GM23338 (cell line): ENCODE measurements at regions not wholly inside any gene's neighbourhood (a gene's known extent, or its start where the extent isn't known, plus 50 kb on each side); places are given as distances from the start of the nearest gene placed in this dataset.

Experiments
- ATAC-seq: fragments of 200-7000 bp; cut with Tn5 transposase; 3 replicates; pipeline ENCODE4 v1.9.1; 2020
- DNase-seq: peaks from one replicate; pipeline ENCODE4 v3.0.0-alpha.2; 2015; ENCODE audit warnings: low spot score
- H2AFZ ChIP-seq: fragments of 200-600 bp; sonication (generic); 2 replicates; pipeline ENCODE4 v1.8.0; 2016; ENCODE audit warnings: antibody characterized with exemption, mild to moderate bottlenecking, moderate library complexity
- H3F3A ChIP-seq: fragments of 200-600 bp; sonication (generic); replicated peaks from 2 replicates; pipeline ENCODE4 v1.8.0; 2017; ENCODE audit warnings: antibody characterized with exemption, mixed run types, low read depth
- H3K27ac ChIP-seq: fragments of 200-600 bp; sonication (generic); 2 replicates; pipeline ENCODE4 v1.6.1; 2016; ENCODE audit warnings: low read depth
- H3K27me3 ChIP-seq: fragments of 200-600 bp; sonication (generic); 2 replicates; pipeline ENCODE4 v1.8.0; 2016; ENCODE audit warnings: mild to moderate bottlenecking, mixed run types, moderate library complexity; ENCODE audit not compliant: insufficient read depth
- H3K36me3 ChIP-seq: fragments of 200-600 bp; sonication (generic); 2 replicates; pipeline ENCODE4 v1.8.0; 2016; ENCODE audit warnings: mild to moderate bottlenecking; ENCODE audit not compliant: insufficient read depth
- H3K4me1 ChIP-seq: fragments of 200-600 bp; sonication (generic); 2 replicates; pipeline ENCODE4 v1.8.0; 2016; ENCODE audit warnings: mild to moderate bottlenecking, moderate library complexity; ENCODE audit not compliant: insufficient read depth
- H3K4me2 ChIP-seq: fragments of 200-600 bp; sonication (generic); 2 replicates; pipeline ENCODE4 v1.7.1; 2017; ENCODE audit warnings: mixed run types
- H3K4me3 ChIP-seq: fragments of 200-600 bp; sonication (generic); 2 replicates; pipeline ENCODE4 v1.6.1; 2016; ENCODE audit warnings: mixed run types
- H3K79me2 ChIP-seq: fragments of 200-600 bp; sonication (generic); replicated peaks from 2 replicates; pipeline ENCODE4 v1.8.0; 2017; ENCODE audit warnings: mild to moderate bottlenecking; ENCODE audit not compliant: insufficient read depth
- H3K9me2 ChIP-seq: fragments of 200-600 bp; sonication (generic); 2 replicates; pipeline ENCODE4 v1.8.0; 2017; ENCODE audit not compliant: insufficient read depth
- H4K20me1 ChIP-seq: fragments of 200-600 bp; sonication (generic); replicated peaks from 2 replicates; pipeline ENCODE4 v1.8.0; 2017; ENCODE audit warnings: mild to moderate bottlenecking; ENCODE audit not compliant: insufficient read depth
- H3K27ac Mint-ChIP-seq: 2 replicates; pipeline ENCODE4 v1.8.0; 2020; ENCODE audit warnings: inconsistent platforms, mild to moderate bottlenecking, moderate library complexity, mixed read lengths
- H3K27me3 Mint-ChIP-seq: 3 replicates; pipeline ENCODE4 v1.8.0; 2022; ENCODE audit warnings: low read depth, mild to moderate bottlenecking, moderate library complexity, mixed read lengths, inconsistent platforms; ENCODE audit not compliant: insufficient read depth, poor library complexity
- H3K36me3 Mint-ChIP-seq: 3 replicates; pipeline ENCODE4 v1.8.0; 2021; ENCODE audit warnings: low read depth, mild to moderate bottlenecking, inconsistent platforms, moderate library complexity, mixed read lengths
- H3K4me1 Mint-ChIP-seq: 3 replicates; pipeline ENCODE4 v1.8.0; 2020; ENCODE audit warnings: mild to moderate bottlenecking, inconsistent platforms, mixed read lengths
- H3K4me3 Mint-ChIP-seq: 3 replicates; pipeline ENCODE4 v1.8.0; 2021; ENCODE audit warnings: moderate library complexity, mild to moderate bottlenecking, inconsistent platforms, mixed read lengths
- H3K9me3 Mint-ChIP-seq: 3 replicates; pipeline ENCODE4 v1.8.0; 2020; ENCODE audit warnings: moderate library complexity, mild to moderate bottlenecking, inconsistent platforms, mixed read lengths
- EZH2 ChIP-seq: fragments of 200-600 bp; sonication (generic); IDR thresholded peaks from one replicate; pipeline ENCODE4 v1.8.0; 2017; ENCODE audit warnings: antibody characterized with exemption, mild to moderate bottlenecking, low read depth; ENCODE audit not compliant: unreplicated experiment
- EZH2phosphoT487 ChIP-seq: fragments of 200-600 bp; sonication (generic); IDR thresholded peaks from one replicate; pipeline ENCODE4 v1.8.1; 2018; ENCODE audit warnings: antibody characterized with exemption; ENCODE audit not compliant: unreplicated experiment
- JUNB ChIP-seq: IDR thresholded peaks from one replicate; pipeline ENCODE4 v1.6.1; 2016; ENCODE audit warnings: antibody characterized with exemption; ENCODE audit not compliant: unreplicated experiment
- POLR2AphosphoS5 ChIP-seq: IDR thresholded peaks from 2 replicates; pipeline ENCODE4 v1.6.1; 2016; ENCODE audit warnings: antibody characterized with exemption, low read depth
- STAT1 ChIP-seq: IDR thresholded peaks from one replicate; pipeline ENCODE4 v1.6.1; 2016; ENCODE audit warnings: antibody characterized with exemption; ENCODE audit not compliant: unreplicated experiment
- ZNF114 ChIP-seq: fragments of 250-450 bp; sonication (Bioruptor Pico); IDR thresholded peaks from 2 replicates; pipeline ENCODE4 v1.5.0; 2020; ENCODE audit warnings: mild to moderate bottlenecking, moderate library complexity
- TF ChIP-seq, protein P1 (sequence below), 2 experiments: fragments of 200-600 bp in 1 of 2; sonication (generic) in 1 of 2; conservative IDR thresholded peaks; 2 replicates each; pipeline versions ENCODE4 v1.5.1 to v1.6.1; 2016 to 2017; ENCODE audit warnings: antibody characterized with exemption in 2 of 2, low read depth in 2 of 2, mild to moderate bottlenecking in 2 of 2, moderate library complexity in 1 of 2
- TF ChIP-seq, protein P2 (sequence below): fragments of 250-450 bp; sonication (Bioruptor Pico); IDR thresholded peaks from 2 replicates; pipeline ENCODE4 v1.5.0; 2020; ENCODE audit warnings: mild to moderate bottlenecking, moderate library complexity
- TF ChIP-seq, protein P3 (sequence below): IDR thresholded peaks from 2 replicates; pipeline ENCODE4 v1.6.1; 2016; ENCODE audit warnings: antibody characterized with exemption

DNA sequence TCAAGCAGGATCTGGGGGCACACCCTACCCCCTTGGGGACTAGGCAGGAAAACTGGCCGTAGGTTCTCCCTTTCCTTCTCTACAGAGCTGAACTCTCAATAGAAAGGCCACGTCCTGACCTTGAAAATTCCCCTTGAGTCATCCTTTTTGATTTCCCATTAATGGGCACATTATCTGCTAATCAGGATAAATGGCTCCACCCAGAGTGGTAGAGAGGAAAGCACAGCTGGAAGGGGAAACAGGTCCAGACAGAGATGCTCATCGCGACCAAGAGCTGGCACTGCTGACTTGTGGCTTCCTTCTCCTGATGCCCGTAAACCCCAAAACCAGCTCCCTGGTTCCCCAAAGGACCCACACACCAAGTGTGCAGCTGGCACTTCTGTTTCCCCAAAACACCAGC lies 206.5 kb upstream of the CDH5 start:
- Histone ChIP-seq H2AFZ (no peak overlapping the region), H3K4me1 (no peaks in the 10 kb centered on the region), H3K36me3 (no peaks in the 10 kb centered on the region), H3K27ac (no peak overlapping the region), H3K4me3 (no peak overlapping the region), H3K9me2 (0 out of 2 replicates have a peak, but pooled peaks cover 2% of the 10 kb centered on the region), H3F3A (no peaks in the 10 kb centered on the region), H3K79me2 (no peaks in the 10 kb centered on the region), H3K4me2 (no peak overlapping the region), H3K27me3 (no peaks in the 10 kb centered on the region), H4K20me1 (no peaks in the 10 kb centered on the region)
- no peak overlapping the region for H3K27ac Mint-ChIP-seq
- DNase-seq (no peak), ATAC-seq (no peak)
- no peaks in the 10 kb centered on the region for H3K36me3 Mint-ChIP-seq
- H3K4me1 Mint-ChIP-seq = peaks cover 4% of the 10 kb centered on the region; the same call in 2 of the 3 replicates
- TF ChIP-seq EZH2 (no peak), STAT1 (no peak), ZNF114 (CRISPR knock-in tag) (no peak), EZH2phosphoT487 (no peak)
- TF ChIP-seq, protein P1, sequence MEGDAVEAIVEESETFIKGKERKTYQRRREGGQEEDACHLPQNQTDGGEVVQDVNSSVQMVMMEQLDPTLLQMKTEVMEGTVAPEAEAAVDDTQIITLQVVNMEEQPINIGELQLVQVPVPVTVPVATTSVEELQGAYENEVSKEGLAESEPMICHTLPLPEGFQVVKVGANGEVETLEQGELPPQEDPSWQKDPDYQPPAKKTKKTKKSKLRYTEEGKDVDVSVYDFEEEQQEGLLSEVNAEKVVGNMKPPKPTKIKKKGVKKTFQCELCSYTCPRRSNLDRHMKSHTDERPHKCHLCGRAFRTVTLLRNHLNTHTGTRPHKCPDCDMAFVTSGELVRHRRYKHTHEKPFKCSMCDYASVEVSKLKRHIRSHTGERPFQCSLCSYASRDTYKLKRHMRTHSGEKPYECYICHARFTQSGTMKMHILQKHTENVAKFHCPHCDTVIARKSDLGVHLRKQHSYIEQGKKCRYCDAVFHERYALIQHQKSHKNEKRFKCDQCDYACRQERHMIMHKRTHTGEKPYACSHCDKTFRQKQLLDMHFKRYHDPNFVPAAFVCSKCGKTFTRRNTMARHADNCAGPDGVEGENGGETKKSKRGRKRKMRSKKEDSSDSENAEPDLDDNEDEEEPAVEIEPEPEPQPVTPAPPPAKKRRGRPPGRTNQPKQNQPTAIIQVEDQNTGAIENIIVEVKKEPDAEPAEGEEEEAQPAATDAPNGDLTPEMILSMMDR (conservative IDR thresholded peaks at IDR 0.05; ENCODE audit: low read depth in 2 of 2) = peak in 1 of 2 experiments; percentile 28; a peak in 2 of 4 replicates
- H3K27me3 Mint-ChIP-seq = peaks cover 12% of the 10 kb centered on the region
- no peak overlapping the region for H3K4me3 Mint-ChIP-seq
- H3K9me3 Mint-ChIP-seq = no peaks in the 10 kb centered on the region

DNA sequence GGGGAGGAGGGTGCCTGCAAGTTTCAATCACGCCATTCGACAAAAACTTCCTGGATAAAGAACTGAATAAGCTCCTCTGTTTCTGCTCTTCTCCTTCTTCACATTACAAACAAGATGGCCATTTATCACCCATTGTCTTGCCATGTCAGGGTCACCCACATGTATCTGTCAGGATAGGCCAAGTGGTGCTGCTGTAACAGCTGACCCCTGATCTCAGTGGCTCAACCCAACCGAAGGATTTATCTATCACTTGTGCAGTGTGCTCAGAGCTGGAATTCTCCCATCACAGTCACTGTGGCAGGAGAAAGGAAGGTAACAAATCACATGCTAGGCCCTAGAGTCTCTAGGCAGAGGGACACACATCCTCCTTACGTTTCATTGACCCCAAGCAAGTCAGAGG lies 210.0 kb upstream of the CDH5 start:
- DNase-seq = no peak

More for the DNA sequence above, 210.0 kb upstream of the CDH5 start:
- no peaks in the 10 kb centered on the region for H3K9me3 Mint-ChIP-seq
- no peaks in the 10 kb centered on the region for H3K4me1 ChIP-seq
- H3K27me3 ChIP-seq = no peaks in the 10 kb centered on the region
- no peak overlapping the region for H3K27ac ChIP-seq
- H3K4me1 Mint-ChIP-seq = peaks cover 4% of the 10 kb centered on the region; the same call in 2 of the 3 replicates
- no peak for ATAC-seq
- H3K9me2 ChIP-seq = 0 out of 2 replicates have a peak, but pooled peaks cover 2% of the 10 kb centered on the region
- no peaks in the 10 kb centered on the region for H4K20me1 ChIP-seq
- TF ChIP-seq EZH2 (no peak), STAT1 (no peak), POLR2AphosphoS5 (no peak), ZNF114 (CRISPR knock-in tag) (no peak), JUNB (no peak), EZH2phosphoT487 (no peak)
- TF ChIP-seq, protein P2, sequence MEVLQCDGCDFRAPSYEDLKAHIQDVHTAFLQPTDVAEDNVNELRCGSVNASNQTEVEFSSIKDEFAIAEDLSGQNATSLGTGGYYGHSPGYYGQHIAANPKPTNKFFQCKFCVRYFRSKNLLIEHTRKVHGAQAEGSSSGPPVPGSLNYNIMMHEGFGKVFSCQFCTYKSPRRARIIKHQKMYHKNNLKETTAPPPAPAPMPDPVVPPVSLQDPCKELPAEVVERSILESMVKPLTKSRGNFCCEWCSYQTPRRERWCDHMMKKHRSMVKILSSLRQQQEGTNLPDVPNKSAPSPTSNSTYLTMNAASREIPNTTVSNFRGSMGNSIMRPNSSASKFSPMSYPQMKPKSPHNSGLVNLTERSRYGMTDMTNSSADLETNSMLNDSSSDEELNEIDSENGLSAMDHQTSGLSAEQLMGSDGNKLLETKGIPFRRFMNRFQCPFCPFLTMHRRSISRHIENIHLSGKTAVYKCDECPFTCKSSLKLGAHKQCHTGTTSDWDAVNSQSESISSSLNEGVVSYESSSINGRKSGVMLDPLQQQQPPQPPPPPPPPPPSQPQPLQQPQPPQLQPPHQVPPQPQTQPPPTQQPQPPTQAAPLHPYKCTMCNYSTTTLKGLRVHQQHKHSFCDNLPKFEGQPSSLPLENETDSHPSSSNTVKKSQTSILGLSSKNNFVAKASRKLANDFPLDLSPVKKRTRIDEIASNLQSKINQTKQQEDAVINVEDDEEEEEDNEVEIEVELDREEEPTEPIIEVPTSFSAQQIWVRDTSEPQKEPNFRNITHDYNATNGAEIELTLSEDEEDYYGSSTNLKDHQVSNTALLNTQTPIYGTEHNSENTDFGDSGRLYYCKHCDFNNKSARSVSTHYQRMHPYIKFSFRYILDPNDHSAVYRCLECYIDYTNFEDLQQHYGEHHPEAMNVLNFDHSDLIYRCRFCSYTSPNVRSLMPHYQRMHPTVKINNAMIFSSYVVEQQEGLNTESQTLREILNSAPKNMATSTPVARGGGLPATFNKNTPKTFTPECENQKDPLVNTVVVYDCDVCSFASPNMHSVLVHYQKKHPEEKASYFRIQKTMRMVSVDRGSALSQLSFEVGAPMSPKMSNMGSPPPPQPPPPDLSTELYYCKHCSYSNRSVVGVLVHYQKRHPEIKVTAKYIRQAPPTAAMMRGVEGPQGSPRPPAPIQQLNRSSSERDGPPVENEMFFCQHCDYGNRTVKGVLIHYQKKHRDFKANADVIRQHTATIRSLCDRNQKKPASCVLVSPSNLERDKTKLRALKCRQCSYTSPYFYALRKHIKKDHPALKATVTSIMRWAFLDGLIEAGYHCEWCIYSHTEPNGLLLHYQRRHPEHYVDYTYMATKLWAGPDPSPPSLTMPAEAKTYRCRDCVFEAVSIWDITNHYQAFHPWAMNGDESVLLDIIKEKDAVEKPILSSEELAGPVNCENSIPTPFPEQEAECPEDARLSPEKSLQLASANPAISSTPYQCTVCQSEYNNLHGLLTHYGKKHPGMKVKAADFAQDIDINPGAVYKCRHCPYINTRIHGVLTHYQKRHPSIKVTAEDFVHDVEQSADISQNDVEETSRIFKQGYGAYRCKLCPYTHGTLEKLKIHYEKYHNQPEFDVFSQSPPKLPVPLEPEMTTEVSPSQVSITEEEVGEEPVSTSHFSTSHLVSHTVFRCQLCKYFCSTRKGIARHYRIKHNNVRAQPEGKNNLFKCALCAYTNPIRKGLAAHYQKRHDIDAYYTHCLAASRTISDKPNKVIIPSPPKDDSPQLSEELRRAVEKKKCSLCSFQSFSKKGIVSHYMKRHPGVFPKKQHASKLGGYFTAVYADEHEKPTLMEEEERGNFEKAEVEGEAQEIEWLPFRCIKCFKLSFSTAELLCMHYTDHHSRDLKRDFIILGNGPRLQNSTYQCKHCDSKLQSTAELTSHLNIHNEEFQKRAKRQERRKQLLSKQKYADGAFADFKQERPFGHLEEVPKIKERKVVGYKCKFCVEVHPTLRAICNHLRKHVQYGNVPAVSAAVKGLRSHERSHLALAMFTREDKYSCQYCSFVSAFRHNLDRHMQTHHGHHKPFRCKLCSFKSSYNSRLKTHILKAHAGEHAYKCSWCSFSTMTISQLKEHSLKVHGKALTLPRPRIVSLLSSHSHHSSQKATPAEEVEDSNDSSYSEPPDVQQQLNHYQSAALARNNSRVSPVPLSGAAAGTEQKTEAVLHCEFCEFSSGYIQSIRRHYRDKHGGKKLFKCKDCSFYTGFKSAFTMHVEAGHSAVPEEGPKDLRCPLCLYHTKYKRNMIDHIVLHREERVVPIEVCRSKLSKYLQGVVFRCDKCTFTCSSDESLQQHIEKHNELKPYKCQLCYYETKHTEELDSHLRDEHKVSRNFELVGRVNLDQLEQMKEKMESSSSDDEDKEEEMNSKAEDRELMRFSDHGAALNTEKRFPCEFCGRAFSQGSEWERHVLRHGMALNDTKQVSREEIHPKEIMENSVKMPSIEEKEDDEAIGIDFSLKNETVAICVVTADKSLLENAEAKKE (CRISPR knock-in tag) = no peak
- TF ChIP-seq, protein P1 (conservative IDR thresholded peaks at IDR 0.05; ENCODE audit: low read depth in 2 of 2) = no peak
- TF ChIP-seq, protein P3, sequence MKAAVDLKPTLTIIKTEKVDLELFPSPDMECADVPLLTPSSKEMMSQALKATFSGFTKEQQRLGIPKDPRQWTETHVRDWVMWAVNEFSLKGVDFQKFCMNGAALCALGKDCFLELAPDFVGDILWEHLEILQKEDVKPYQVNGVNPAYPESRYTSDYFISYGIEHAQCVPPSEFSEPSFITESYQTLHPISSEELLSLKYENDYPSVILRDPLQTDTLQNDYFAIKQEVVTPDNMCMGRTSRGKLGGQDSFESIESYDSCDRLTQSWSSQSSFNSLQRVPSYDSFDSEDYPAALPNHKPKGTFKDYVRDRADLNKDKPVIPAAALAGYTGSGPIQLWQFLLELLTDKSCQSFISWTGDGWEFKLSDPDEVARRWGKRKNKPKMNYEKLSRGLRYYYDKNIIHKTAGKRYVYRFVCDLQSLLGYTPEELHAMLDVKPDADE = no peak
- no peak overlapping the region for H3K4me3 ChIP-seq
- no peaks in the 10 kb centered on the region for H3K36me3 Mint-ChIP-seq
- no peaks in the 10 kb centered on the region for H3K79me2 ChIP-seq
- H2AFZ ChIP-seq = no peak overlapping the region
- H3K27ac Mint-ChIP-seq = no peak overlapping the region
- no peak overlapping the region for H3K4me3 Mint-ChIP-seq
- H3K27me3 Mint-ChIP-seq = peaks cover 9% of the 10 kb centered on the region
- H3K36me3 ChIP-seq = no peaks in the 10 kb centered on the region
- H3F3A ChIP-seq = no peaks in the 10 kb centered on the region
- H3K4me2 ChIP-seq = no peak overlapping the region
